GM19043 (cell line): ENCODE measurements at regions not wholly inside any gene's neighbourhood (a gene's known extent, or its start where the extent isn't known, plus 50 kb on each side); places are given as distances from the start of the nearest gene placed in this dataset.
"Not testable (repeated sequence)": the region's sequence is repeated elsewhere in the genome, so short reads cannot be mapped to it uniquely, and the experiment has no call there.

ENCODE experiments used
- ATAC-seq: cut with Tn5 transposase; IDR thresholded peaks from one replicate; pipeline ENCODE4 v1.9.1; 2021; ENCODE audit warnings: low read depth; ENCODE audit not compliant: unreplicated experiment

DNA sequence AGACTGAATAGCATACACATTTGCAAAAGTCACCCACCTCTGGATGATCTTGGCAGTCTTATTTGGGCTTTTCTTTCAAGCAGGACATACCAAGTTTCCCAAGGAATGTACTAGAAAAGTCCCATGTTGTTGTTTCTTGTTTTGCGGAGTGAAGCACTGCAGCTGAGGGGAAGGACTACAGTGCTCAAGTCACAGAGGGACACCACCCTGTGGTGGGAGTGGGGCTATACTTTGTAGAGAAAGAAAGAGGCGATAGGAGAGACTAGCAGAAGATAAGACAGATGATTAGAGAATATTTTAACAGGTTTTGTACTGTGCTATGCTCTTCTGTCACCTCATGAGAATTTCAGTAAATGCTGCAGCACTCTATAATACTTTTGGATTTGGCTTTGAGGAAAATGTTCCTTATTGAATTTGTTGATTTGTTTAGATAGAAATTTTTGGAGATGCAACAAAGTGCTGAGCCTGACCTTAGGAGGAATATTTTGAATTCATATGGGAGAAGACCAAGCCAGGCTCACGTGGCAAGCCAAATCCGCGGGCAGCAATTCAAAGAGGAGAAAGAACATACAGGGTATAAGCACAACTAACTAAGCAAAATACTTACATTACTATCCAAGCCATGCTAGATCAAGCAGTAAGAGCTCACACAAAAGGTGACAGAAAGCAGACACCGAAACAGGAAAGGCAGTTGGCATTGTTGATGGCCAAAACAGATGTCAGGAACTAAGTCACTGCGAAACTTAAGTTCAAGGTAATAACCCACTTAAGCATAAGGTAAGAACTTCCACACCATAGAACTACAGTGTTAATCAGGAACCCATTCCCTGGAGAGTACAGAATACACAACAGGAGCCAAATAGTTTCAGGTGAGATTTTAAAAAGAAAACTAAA, 280.3 kb upstream of the INTU start:
- ATAC-seq, result no peak

- ATAC-seq, result no peak
Measured at GRCh38 chr4:127355743-127356142, 277.0 kb upstream of the INTU start.

GRCh38 chr4:127357765-127358164, 275.0 kb upstream of the INTU start:
- ATAC-seq, result no peak

- ATAC-seq, result no peak
Measured at GRCh38 chr4:127362686-127363085, 270.1 kb upstream of the INTU start.

DNA sequence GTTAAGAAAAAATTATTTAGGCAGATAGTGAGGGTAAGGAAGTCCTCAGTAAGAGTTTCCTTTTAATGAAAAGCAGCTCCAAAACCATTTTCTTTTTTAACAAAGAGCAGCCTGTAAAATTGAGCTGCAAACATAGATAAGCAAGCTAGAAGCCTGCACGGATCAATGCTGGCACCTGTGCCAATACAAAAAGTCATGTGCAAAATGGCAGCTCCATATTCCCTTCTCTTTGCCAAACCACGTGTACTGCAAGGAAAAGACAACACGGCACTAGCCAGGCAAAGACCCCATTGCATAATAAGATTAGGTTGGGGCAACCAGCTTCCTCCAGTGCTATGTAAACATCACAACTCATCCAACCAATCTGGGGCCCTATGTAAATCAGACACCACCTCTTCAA, 268.4 kb upstream of the INTU start:
- ATAC-seq, result no peak

DNA sequence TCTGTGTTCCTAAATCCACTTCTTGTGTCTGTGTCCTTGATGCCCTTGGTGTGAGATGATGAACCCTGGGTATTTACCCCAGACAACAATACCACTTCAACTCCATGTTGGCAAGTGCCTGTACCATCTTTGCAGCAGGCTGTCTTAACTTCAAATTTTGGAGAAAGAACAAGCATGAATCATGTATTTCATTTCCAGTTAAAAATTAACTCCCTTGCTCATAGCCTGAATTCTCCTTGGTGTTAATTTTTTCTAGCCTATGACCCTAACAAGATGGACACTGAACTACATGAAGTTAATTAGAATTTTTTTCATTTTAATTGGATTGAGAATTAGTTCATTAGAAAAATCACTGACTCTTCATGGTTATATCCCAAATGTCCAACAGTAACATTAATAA, 267.8 kb upstream of the INTU start:
- no peak for ATAC-seq

GRCh38 chr4:127370604-127371003, 262.2 kb upstream of the INTU start:
- no peak for ATAC-seq

DNA sequence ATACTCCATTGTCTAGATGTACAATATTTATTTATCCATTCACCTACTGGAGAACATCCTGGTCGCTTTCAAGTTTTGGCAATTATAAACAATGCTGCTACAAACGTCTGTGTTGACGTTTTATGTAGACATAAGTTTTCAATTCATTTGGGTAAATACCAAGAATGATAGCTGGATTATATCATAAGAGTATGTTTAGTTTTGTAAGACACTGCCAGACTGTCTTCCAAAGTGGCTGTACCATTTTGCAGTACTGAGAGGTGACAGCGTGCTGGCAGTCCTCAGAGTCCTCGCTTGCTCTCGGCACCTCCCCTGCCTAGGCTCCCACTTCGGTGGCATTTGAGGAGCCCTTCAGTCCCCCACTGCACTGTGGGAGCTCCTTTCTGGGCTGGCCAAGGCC, 253.3 kb upstream of the INTU start:
- no peak for ATAC-seq

DNA sequence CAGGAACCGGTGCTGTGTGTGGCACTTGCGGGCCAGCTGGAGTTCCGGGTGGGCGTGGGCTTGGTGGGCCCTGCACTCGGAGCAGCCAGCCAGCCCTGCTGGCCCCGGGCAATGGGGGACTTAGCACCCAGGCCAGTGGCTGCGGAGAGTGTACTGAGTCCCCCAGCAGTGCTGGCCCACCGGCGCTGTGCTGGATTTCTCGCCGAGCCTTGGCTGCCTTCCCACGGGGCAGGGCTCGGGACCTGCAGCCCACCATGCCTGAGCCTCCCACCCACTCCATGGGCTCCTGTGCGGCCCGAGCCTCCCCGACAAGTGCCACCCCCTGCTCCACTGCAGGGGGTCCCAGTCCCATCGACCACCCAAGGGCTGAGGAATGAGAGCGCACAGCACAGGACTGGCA, 252.8 kb upstream of the INTU start:
- ATAC-seq, result not testable (repeated sequence)

- no peak for ATAC-seq
Measured at GRCh38 chr4:127383666-127384065, 249.1 kb upstream of the INTU start.

- no peak for ATAC-seq
Measured at GRCh38 chr4:127394516-127394915, 238.2 kb upstream of the INTU start.

DNA sequence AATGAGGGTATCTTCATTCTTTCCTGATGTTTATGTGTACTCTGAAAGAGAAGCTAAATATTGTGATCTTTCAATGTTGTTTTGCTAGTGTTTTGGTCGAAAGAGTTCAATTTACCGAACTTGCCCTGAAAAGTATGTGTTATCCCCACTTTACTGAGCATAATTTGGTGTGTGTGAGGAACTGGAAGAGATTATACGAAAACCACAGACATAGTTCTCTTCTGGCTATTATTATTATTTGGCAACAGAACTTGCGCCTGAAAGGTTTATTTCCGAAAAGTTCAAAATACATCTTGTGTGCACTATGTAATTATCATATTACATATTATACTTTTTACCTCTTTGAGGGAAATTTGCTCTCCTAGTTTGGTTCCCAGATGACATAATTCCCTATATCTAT, 232.5 kb upstream of the INTU start:
- no peak for ATAC-seq

- peak; percentile 81 for ATAC-seq
Measured at GRCh38 chr4:127400731-127401346, 231.9 kb upstream of the INTU start.

DNA sequence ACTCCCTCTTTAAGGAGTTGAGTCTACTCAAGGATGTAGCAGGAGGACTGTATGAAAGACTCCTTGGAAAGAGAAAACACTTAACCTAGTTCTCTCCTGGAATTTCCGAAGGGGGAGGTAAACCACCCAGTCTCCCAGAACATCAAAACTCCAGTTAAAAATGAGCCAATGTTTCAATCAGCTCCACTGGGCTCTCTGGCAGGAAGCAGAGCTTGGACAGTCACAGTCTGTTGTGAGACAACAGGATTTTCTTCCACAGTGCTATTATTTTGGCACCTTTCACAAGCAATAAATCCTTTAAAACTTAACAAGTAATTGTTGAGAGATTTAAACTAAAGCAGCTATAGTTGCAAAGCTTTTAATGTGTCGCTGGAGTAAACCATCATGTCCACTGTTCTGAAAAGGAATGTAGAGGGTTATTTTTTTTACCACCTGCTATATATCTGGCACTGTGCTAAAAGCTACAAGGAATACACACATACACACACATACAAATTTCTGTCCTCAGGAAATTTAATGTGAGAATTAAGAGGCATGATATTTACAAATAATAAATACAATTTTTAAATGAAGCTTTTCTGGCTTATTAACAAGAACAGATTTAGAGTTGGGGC, 229.2 kb upstream of the INTU start:
- no peak for ATAC-seq

DNA sequence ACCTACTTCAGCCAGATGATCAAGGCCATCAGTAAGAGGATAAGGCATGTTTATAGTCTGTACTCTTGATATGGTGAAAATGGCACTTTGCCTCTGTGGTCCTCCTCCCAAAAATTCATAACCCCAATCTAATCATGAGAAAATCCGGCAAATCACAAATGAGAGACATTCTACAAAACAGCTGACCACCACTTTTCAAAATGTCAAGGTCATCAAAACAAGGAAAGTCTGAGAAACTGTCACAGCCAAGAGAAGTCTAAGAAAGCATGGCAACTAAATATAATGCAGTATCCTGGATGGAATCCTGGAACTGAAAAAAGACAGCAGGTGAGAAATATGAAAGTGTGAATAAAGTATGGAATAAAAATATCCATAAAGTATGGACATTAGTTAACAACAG, 226.6 kb upstream of the INTU start:
- no peak for ATAC-seq

- not testable (repeated sequence) for ATAC-seq
Measured at GRCh38 chr4:127407572-127407971, 225.2 kb upstream of the INTU start.

DNA sequence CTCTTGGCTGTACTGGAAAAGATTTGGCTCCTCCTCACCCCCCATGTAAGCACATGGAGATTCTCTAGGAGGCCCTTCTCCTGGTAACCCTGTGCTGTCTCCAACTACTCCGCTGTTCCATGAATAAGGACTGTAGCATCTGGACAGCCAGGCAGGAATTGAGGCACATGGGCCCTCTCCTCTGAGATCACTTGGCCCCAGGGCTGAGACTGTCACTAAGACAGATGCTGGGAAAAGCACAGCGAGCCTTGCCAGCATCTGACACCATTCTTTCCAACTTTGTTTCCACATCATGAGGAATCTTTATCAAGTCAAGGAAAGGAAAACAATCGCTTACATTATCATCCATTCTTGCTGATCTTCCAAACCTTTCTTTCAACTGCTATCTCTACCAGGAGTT, 222.6 kb upstream of the INTU start:
- no peak for ATAC-seq

GRCh38 chr4:127410644-127411043, 222.1 kb upstream of the INTU start:
- ATAC-seq, result no peak

DNA sequence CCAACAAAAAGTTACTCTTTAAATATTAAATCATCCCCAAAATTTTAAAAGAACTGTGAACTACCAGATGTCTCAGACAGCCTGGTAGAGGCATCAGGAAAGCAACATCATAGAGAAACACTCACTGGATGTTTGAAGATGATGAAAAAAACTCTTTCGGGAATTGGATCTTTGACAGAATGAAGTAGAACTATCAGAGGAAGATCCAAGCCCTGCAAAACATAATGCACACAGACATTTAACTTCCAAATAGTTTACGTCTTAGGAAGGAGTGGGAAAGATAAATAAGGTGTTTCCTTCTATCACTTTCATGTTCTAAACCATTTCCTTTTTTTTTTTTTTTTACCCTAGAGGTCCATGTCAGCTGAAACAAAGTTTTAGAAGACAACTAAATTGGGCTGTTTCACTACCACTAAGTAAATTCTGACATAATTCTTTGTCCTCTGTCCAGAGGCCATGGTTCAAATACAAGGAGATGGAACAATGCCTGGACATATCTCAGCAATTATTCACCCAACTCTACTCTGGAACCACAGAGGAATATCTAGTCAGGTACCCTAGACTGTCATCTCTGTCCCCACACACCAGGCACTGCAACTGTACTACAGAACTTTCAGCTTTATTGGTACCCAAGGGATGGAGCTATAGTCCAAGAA, 217.7 kb upstream of the INTU start:
- no peak for ATAC-seq

DNA sequence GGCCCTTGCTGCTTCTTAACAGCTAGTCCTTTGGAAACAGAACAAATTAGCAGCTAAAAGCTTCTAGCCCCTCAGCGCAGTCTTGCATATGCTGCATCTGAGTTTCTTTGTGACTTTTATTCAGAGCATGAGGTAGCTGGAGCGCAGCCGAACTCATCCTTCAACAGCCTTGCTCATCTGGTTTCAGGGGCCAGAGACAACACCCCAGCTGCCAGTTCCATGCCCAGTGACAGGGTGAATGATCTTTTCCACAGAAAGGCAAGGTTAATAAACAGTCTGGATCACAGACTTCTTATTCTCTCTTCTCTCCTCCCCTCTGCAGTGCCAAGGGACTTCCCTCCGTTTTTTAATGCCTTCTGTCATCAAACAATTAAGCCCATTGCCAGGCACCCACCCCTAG, 216.6 kb upstream of the INTU start:
- ATAC-seq, result no peak

GRCh38 chr4:127417885-127418535, 214.7 kb upstream of the INTU start:
- ATAC-seq, result no peak
